ENCODE measurements at regions not wholly inside any gene's neighbourhood (a gene's known extent, or its start where the extent isn't known, plus 50 kb on each side); places are given as distances from the start of the nearest gene placed in this dataset.
"Not testable (repeated sequence)": the region's sequence is repeated elsewhere in the genome, so short reads cannot be mapped to it uniquely, and the experiment has no call there.

GRCh38 chr16:10269632-10270031 is 87.4 kb upstream of the GRIN2A start:
- Mint-ChIP-seq H3K9me3 (peaks cover 11% of the 10 kb centered on the region), H3K4me3 (no peak overlapping the region), H3K4me1 (no peaks in the 10 kb centered on the region), H3K27me3 (ENCODE audit: insufficient read depth, low read depth) (no peaks in the 10 kb centered on the region), H3K27ac (no peak overlapping the region), H3K36me3 (no peaks in the 10 kb centered on the region)
- no peaks in the 10 kb centered on the region for H3F3A ChIP-seq (ENCODE audit: low read depth)
- no peaks in the 10 kb centered on the region for H3K4me1 ChIP-seq
- no peak overlapping the region for H3K4me3 ChIP-seq
- H3K9ac ChIP-seq = no peak overlapping the region
- H3K27me3 ChIP-seq = no peaks in the 10 kb centered on the region
- H3K36me3 ChIP-seq = no peaks in the 10 kb centered on the region
- no peak overlapping the region for H2AFZ ChIP-seq (replicated peaks)
- H3K27ac ChIP-seq = no peak overlapping the region
- DNase-seq (ENCODE audit: low spot score) = no peak
- H3K4me2 ChIP-seq = no peak overlapping the region
- H4K20me1 ChIP-seq (ENCODE audit: low read depth) = no peaks in the 10 kb centered on the region
- TF ChIP-seq EZH2 (IDR thresholded peaks at IDR 0.05) (no peak), CTCF (IDR thresholded peaks at IDR 0.05) (no peak), EZH2phosphoT487 (IDR thresholded peaks at IDR 0.05) (no peak)
- H3K9me3 ChIP-seq (ENCODE audit: low read depth) = no peaks in the 10 kb centered on the region
- H3K79me2 ChIP-seq (ENCODE audit: low read depth) = no peaks in the 10 kb centered on the region

DNA sequence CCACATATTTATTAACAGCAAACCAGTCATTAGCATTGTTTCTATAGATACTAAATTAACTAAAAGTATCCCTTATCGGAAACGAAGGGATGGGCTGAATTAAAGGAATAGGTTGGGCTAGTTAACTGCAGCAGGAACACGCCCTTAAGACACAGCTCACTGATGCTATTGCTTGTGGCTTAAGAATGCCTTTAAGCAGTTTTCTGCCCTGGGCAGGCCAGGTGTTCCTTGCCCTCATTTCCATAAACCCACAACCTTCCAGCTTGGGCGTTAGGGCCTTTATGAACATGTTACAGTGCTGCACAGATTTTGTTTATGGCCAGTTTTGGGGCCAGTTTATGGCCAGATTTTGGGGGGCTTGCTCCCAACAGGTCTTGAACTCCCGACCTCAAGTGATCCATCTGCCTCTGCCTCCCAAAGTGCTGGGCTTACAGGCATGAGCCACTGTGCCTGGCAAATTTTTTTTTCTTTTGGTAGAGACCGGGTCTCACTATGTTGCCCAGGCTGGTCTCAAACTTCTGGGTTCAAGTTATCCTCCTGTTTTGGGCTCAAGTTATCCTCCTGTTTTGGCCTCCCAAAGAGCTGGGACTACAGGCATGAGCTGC is 90.1 kb upstream of the GRIN2A start:
- H3K36me3 Mint-ChIP-seq; H3K79me2 ChIP-seq (ENCODE audit: low read depth); H3K4me2 ChIP-seq; H3K4me1 Mint-ChIP-seq; H4K20me1 ChIP-seq (ENCODE audit: low read depth); DNase-seq (ENCODE audit: low spot score); H3F3A ChIP-seq (ENCODE audit: low read depth); H3K9me3 ChIP-seq (ENCODE audit: low read depth); H3K4me1 ChIP-seq; H3K36me3 ChIP-seq; H2AFZ ChIP-seq (replicated peaks); H3K4me3 Mint-ChIP-seq; H3K9ac ChIP-seq; H3K27me3 ChIP-seq; H3K4me3 ChIP-seq; H3K27ac Mint-ChIP-seq; H3K27me3 Mint-ChIP-seq (ENCODE audit: insufficient read depth, low read depth); H3K27ac ChIP-seq: not testable (repeated sequence)
- H3K9me3 Mint-ChIP-seq = peaks cover 11% of the 10 kb centered on the region

- not testable (repeated sequence) for H3K36me3 Mint-ChIP-seq; H3K27me3 Mint-ChIP-seq (ENCODE audit: insufficient read depth, low read depth); H3K4me1 Mint-ChIP-seq; H3K4me3 ChIP-seq; H3K79me2 ChIP-seq (ENCODE audit: low read depth); H3K4me2 ChIP-seq; DNase-seq (ENCODE audit: low spot score); H3K4me1 ChIP-seq; H3K9me3 ChIP-seq (ENCODE audit: low read depth); H3K27ac ChIP-seq; H3K27ac Mint-ChIP-seq; H3K9ac ChIP-seq; H3K36me3 ChIP-seq; H3F3A ChIP-seq (ENCODE audit: low read depth); H3K27me3 ChIP-seq; H2AFZ ChIP-seq (replicated peaks); H4K20me1 ChIP-seq (ENCODE audit: low read depth); H3K4me3 Mint-ChIP-seq
- H3K9me3 Mint-ChIP-seq = peaks cover 14% of the 10 kb centered on the region
Measured at GRCh38 chr16:10275214-10275996, 93.2 kb upstream of the GRIN2A start.

- peaks cover 8% of the 10 kb centered on the region for H3K4me1 Mint-ChIP-seq
- no peaks in the 10 kb centered on the region for H3K9me3 ChIP-seq (ENCODE audit: low read depth)
- TF ChIP-seq CTCF (IDR thresholded peaks at IDR 0.05) (no peak), EZH2 (IDR thresholded peaks at IDR 0.05) (no peak), EZH2phosphoT487 (IDR thresholded peaks at IDR 0.05) (no peak)
Measured at GRCh38 chr16:10277597-10277996, 95.4 kb upstream of the GRIN2A start.

More at GRCh38 chr16:10277597-10277996, 95.4 kb upstream of the GRIN2A start:
- Mint-ChIP-seq H3K27ac (no peak overlapping the region), H3K4me3 (no peak overlapping the region), H3K27me3 (ENCODE audit: insufficient read depth, low read depth) (peaks cover 6% of the 10 kb centered on the region), H3K36me3 (no peaks in the 10 kb centered on the region), H3K9me3 (peaks cover 7% of the 10 kb centered on the region)
- no peaks in the 10 kb centered on the region for H3K79me2 ChIP-seq (ENCODE audit: low read depth)
- H4K20me1 ChIP-seq (ENCODE audit: low read depth) = no peaks in the 10 kb centered on the region
- no peaks in the 10 kb centered on the region for H3K27me3 ChIP-seq
- no peaks in the 10 kb centered on the region for H3K4me1 ChIP-seq
- no peak overlapping the region for H3K27ac ChIP-seq
- no peak overlapping the region for H3K9ac ChIP-seq
- H3F3A ChIP-seq (ENCODE audit: low read depth) = no peaks in the 10 kb centered on the region
- DNase-seq (ENCODE audit: low spot score) = no peak
- no peak overlapping the region for H3K4me3 ChIP-seq
- H3K4me2 ChIP-seq = no peak overlapping the region
- H2AFZ ChIP-seq (replicated peaks) = no peak overlapping the region
- H3K36me3 ChIP-seq = no peaks in the 10 kb centered on the region

All from neural progenitor cell (in vitro differentiated cells).